ENCODE measurements at regions not wholly inside any gene's neighbourhood (a gene's known extent, or its start where the extent isn't known, plus 50 kb on each side); places are given as distances from the start of the nearest gene placed in this dataset.
A peak's percentile ranks its signal among the peaks of the same experiment; 100 is the strongest.
"Not testable (repeated sequence)": the region's sequence is repeated elsewhere in the genome, so short reads cannot be mapped to it uniquely, and the experiment has no call there.

- no peak for DNase-seq
These were observed 464.5 kb upstream of the RGS18 start for GRCh38 chr1:191693797-191694196.

GRCh38 chr1:191695865-191696264, 462.4 kb upstream of the RGS18 start:
- DNase-seq = no peak

DNA sequence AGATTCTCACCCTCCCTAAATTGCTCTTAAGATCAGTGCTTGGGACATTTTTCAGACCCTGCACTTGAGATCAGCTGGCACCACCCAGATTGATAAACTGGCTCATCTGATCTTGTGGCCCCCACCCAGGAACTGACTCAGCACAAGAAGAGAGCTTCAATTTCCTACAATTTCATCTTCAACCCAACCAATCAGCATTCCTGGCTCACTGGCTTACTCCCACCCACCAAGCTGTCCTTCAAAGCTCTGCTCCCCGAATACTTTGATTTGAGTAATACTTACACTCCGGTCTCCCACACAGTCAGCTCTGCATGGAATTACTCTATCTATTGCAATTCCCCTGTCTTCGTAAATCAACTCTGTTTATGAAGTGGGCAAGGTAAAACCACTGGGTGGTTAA, 461.9 kb upstream of the RGS18 start:
- DNase-seq = no peak

- DNase-seq = no peak
These were observed 460.7 kb upstream of the RGS18 start for GRCh38 chr1:191697556-191697955.

- DNase-seq = no peak
These were observed 460.0 kb upstream of the RGS18 start for GRCh38 chr1:191698246-191698645.

DNA sequence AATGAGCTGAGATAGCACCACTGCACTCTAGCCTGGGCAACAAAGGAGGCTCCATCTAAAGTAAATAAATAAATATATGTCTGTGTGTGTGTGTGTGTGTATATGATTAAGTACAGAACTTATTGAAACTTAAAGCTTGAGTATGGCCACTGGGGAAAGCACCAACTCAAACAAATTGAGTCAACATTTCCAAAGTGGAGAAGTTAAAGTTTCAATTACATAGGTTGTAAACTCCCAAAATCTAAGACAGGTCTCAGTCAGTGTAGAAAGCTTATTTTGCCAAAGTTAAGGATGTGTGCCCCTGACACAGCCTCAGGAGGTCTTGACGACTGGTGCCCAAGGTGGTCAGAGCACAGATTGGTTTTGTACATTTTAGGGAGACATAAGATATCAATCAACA, 458.9 kb upstream of the RGS18 start:
- DNase-seq = no peak

DNA sequence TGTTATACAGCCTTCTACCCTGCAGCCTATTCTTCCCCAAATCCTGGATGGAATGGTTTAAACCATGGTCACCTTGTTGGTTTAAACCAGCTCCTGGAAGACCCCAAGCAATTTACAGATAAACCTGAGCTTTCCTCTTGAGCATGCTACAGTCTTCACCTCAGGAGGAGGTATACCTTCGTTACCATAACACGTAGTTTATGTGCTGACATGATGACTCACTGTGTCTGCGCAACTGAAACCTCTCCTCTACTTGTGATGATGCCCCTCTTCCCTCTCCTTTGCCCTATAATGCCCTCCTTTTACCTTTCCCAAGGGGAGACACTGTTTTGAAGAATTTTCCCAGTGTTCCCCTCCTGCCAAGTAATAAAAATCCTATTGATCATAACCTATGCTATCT, 457.3 kb upstream of the RGS18 start:
- no peak for DNase-seq

GRCh38 chr1:191702124-191702523, 456.1 kb upstream of the RGS18 start:
- DNase-seq = no peak

DNA sequence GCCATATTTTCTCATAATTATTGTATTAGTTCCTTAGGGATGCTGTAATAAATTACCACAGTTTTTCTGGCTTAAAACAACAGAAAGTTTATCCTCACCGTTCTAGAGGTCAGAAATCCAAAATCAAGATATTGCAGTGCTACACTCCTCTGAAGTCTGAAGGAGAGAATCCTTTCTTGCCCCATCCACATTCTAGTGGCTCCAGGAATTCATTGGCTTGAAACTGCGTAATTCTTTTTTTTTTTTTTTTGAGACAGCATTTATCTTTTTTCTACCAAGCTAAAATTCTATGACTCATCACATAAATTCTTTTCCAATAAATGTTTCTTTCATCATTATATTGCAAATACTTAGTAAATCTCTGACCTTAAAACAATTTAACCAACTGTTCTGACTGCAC, 451.0 kb upstream of the RGS18 start:
- no peak for DNase-seq

DNA sequence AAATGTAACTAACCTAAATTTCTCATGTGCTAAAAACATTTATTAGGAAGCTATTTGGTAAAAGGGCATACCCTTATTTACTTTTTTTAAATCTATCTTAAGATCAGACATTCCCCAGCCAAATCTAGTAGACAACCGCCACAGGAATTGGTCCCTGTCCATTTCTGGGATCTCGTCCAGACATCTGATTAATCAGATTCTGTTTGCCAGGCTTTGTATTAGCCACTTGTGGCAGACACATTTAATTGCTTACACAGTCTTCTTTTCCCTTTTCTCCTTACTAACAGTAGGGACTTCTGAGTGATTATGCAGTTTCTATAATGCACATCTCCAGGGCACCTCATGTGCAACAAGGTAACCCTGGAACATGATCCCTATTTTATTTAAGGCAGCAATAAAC, 449.0 kb upstream of the RGS18 start:
- no peak for DNase-seq

- DNase-seq = no peak
These were observed 446.3 kb upstream of the RGS18 start for GRCh38 chr1:191711961-191712360.

DNA sequence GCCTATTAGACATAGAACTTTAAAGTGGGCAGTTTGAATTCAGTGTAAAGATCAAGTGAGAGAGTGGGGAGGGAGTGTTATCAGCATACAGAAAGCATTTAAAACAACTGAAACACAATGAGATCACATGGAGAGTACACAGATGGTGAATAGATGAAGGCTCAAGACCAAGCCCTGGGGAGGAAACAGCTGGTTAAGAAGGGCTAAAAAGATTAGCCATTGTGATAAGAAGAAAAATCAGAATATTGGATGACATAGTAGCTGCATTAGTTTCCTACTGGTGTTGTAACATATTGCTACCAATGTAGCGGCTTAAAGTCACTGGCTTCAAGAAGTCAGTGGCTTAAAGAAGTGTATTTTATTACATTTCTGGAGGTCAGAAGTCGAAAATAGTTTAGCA, 443.4 kb upstream of the RGS18 start:
- no peak for DNase-seq

- no peak for DNase-seq
These were observed 428.5 kb upstream of the RGS18 start for GRCh38 chr1:191729742-191730141.

DNA sequence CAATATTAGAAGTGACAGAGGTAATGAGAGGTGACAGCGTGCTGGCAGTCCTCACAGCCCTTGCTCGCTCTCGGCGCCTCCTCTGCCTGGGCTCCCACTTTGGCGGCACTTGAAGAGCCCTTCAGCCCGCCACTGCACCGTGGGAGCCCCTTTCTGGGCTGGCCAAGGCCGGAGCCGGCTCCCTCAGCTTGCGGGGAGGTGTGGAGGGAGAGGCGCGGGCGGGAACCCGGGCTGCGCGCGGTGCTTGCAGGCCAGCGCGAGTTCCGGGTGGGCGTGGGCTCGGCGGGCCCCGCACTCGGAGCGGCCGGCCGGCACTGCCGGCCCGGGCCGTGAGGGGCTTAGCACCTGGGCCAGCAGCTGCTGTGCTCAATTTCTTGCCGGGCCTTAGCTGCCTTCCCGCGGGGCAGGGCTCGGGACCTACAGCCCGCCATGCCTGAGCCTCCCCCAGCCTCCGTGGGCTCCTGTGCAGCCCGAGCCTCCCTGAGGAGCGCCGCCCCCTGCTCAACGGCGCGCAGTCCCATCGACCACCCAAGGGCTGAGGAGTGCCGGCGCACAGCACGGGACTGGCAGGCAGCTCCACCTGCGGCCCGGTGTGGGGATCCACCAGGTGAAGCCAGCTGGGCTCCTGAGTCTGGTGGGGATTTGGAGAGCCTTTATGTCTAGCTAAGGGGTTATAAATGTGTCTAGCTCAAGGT, 426.5 kb upstream of the RGS18 start:
- not testable (repeated sequence) for DNase-seq

- no peak for DNase-seq
These were observed 423.9 kb upstream of the RGS18 start for GRCh38 chr1:191734321-191734720.

DNA sequence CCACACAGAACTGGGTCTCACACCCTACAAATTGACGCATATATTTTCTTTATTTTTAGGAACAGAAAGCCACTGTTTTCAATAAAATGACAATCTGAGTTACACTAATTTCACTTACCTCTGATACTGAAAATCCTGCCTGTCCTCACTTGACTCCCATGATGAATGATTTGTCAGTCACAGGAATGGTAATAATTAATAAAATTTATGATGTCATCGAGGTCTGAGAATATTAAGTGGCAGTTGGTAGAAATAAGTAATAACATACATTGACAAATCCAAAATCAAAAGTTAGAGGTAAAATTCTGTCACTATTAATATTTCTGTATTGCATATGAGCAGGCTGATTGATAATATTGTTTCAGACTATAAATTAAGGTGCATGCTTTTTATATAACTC, 418.7 kb upstream of the RGS18 start:
- no peak for DNase-seq

DNA sequence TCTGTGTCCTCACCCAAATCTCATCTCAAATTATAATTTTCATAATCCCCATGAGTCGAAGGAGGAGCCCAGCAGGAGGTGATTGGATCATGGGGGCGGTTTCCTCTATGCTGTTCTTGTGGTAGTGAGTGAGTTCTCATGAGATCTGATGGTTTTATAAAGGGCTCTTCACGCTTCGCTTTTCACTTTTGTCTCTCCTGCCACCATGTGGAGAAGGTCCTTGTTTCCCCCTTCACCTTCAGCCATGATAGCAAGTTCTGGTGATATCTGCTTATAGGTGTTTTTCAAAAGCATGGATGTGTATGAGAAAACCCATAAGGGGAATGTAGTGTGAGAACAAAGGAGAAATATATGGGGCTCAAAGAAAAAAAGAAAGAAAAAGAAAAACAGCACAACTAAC, 405.9 kb upstream of the RGS18 start:
- no peak for DNase-seq

- DNase-seq = peak in 1 of 3 donors; percentile 3
These were observed 398.2 kb upstream of the RGS18 start for GRCh38 chr1:191760016-191760415.

DNA sequence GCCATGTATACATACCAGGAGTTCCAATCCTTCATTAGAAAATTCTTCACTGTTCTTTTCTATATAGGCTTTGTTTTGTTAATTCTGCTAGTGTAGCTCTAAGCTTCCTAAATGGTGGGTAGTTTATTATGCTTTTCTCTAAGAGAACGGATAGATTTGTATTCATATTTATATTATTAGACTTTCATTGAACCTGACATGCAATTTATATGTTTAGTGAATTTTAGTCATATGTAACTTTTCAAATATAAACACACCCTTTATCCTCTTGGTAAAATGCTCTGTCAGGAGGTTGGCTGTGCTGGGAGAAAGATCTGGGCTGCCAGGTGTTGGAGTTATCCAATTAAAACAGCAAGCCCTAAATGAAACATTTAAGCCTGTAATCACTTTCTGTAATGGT, 369.7 kb upstream of the RGS18 start:
- DNase-seq = no peak

DNA sequence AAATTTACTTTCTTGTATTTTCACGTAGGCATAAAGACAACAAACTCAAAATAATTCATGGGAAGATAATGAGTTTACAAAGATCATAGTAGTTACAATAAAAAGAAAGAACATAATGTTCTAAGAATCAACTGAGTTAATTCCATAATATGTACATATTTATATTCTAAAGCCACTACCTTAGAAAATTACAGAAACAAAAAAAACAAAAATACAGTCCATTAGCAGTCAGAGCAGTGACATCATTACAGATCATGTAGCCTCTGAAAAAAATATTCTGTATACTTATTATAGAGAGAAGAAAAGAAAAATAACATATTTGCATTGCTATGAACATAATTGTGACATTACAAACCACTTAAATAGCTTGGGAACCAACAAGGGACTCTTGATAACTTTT, 360.1 kb upstream of the RGS18 start:
- no peak for DNase-seq

GRCh38 chr1:191804311-191804710, 354.0 kb upstream of the RGS18 start:
- no peak for DNase-seq

- DNase-seq = not testable (repeated sequence)
These were observed 344.7 kb upstream of the RGS18 start for GRCh38 chr1:191813593-191813992.

GRCh38 chr1:191818198-191818597, 340.1 kb upstream of the RGS18 start:
- DNase-seq = no peak

- DNase-seq = no peak
These were observed 326.7 kb upstream of the RGS18 start for GRCh38 chr1:191831572-191831971.

DNA sequence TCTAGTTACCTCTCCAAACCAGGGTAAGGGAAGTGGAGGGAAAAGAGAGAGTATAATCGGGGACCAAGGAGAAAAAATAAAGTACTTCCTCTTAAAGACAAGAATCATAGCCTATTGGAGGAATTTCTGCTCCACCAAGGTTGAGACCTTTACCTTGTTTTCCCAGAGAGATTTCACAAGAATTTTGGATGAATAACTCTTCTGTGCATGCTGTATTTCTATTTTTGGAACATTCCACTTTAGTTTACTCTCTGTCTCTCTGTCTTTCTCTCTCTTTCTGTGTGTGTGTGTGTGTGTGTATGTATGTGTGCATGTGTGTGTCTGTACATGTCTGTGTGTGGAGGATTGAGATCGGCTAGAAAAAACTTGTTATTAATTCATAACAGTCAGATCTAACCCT, 318.4 kb upstream of the RGS18 start:
- DNase-seq = no peak

Data from suppressor macrophage treated with lipopolysaccharide for 1 hour (primary cell).